ENCODE measurements at regions not wholly inside any gene's neighbourhood (a gene's known extent, or its start where the extent isn't known, plus 50 kb on each side); places are given as distances from the start of the nearest gene placed in this dataset.

DNA sequence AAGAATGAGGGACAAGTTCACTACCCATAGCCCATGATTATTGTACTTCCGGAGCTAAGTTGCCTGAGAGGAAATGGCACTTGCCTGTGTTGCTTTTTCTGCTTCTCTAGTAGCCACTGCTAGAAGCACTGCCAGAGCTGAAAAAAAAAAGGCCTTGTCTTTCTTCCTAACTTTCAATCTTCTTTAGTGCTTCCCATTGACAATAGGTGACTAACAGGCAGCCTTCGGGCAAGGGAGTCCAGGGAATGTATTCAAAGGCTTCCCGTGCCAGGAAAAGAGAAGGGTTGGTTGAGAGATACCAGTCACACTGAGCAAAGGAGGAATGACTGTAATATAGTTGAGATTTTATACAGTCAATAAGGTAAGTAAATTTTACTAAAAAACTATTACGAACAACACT lies 242.0 kb downstream of the CALCRL start:
- DNase-seq (ENCODE audit: extremely low spot score) = no peak

GRCh38 chr2:187198136-187198535 lies 249.9 kb downstream of the CALCRL start:
- ChIA-PET POLR2A (no interaction called here), CTCF (no interaction called here)
- DNase-seq (ENCODE audit: extremely low spot score) = no peak
- TF ChIP-seq FOXK2 (IDR thresholded peaks at IDR 0.05) (no peak), FOXM1 (IDR thresholded peaks at IDR 0.05; ENCODE audit: borderline replicate concordance) (no peak), ELF4 (IDR thresholded peaks at IDR 0.05) (no peak), HDGF (IDR thresholded peaks at IDR 0.05; ENCODE audit: borderline replicate concordance) (no peak), NFRKB (IDR thresholded peaks at IDR 0.05) (no peak), FOXA1 (IDR thresholded peaks at IDR 0.05) (no peak), ARNT (IDR thresholded peaks at IDR 0.05) (no peak), L3MBTL2 (conservative IDR thresholded peaks at IDR 0.05) (no peak), SUZ12 (IDR thresholded peaks at IDR 0.05) (no peak), LEF1 (IDR thresholded peaks at IDR 0.05; ENCODE audit: borderline replicate concordance) (no peak), BHLHE40 (IDR thresholded peaks at IDR 0.05; ENCODE audit: borderline replicate concordance) (no peak), ZNF384 (IDR thresholded peaks at IDR 0.05) (no peak)

More for the DNA sequence above, 242.0 kb downstream of the CALCRL start:
- CTCF ChIA-PET = no interaction called here
- TF ChIP-seq NFRKB (IDR thresholded peaks at IDR 0.05) = no peak
- no peak for TF ChIP-seq FOXK2 (IDR thresholded peaks at IDR 0.05)
- TF ChIP-seq PKNOX1 (IDR thresholded peaks at IDR 0.05) = no peak
- TF ChIP-seq CTBP1 (IDR thresholded peaks at IDR 0.05; ENCODE audit: borderline replicate concordance) = no peak
- no peak for TF ChIP-seq FOXM1 (IDR thresholded peaks at IDR 0.05; ENCODE audit: borderline replicate concordance)
- no peak for TF ChIP-seq LEF1 (IDR thresholded peaks at IDR 0.05; ENCODE audit: borderline replicate concordance)
- TF ChIP-seq ELF4 (IDR thresholded peaks at IDR 0.05) = no peak
- no peak for TF ChIP-seq ARNT (IDR thresholded peaks at IDR 0.05)
- TF ChIP-seq BHLHE40 (IDR thresholded peaks at IDR 0.05; ENCODE audit: borderline replicate concordance) = no peak
- POLR2A ChIA-PET = no interaction called here

DNA sequence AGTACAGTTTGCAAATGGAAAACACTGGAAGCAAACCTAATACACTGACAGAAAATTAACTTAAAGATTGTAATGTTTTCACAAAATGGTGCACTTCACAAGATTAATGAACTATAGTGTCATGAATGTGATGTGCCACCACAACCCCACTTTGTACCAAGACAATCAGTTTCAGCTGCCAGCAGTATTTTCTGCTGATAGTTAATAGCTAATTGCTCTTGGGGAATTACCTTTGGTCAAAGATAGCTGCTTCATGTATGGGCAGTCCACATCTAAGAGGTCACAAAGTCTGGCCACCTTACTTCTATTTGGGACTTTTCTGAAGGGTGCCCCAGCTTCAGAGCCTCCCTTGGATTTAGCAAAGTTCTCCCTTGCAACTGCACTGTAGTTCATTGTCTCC lies 254.0 kb downstream of the CALCRL start:
- CTCF ChIA-PET = no interaction called here
- DNase-seq (ENCODE audit: extremely low spot score) = no peak
- no peak for TF ChIP-seq TARDBP (IDR thresholded peaks at IDR 0.05)
- no peak for TF ChIP-seq ARNT (IDR thresholded peaks at IDR 0.05)
- TF ChIP-seq L3MBTL2 (conservative IDR thresholded peaks at IDR 0.05) = no peak
- TF ChIP-seq LEF1 (IDR thresholded peaks at IDR 0.05; ENCODE audit: borderline replicate concordance) = no peak
- TF ChIP-seq FOXA1 (IDR thresholded peaks at IDR 0.05) = no peak
- no peak for TF ChIP-seq NFRKB (IDR thresholded peaks at IDR 0.05)
- TF ChIP-seq SUZ12 (IDR thresholded peaks at IDR 0.05) = no peak
- no peak for TF ChIP-seq FOXK2 (IDR thresholded peaks at IDR 0.05)
- TF ChIP-seq ELF4 (IDR thresholded peaks at IDR 0.05) = no peak
- TF ChIP-seq PKNOX1 (IDR thresholded peaks at IDR 0.05) = no peak
- TF ChIP-seq FOXM1 (IDR thresholded peaks at IDR 0.05; ENCODE audit: borderline replicate concordance) = no peak
- no peak for TF ChIP-seq BHLHE40 (IDR thresholded peaks at IDR 0.05; ENCODE audit: borderline replicate concordance)
- no peak for TF ChIP-seq HDGF (IDR thresholded peaks at IDR 0.05; ENCODE audit: borderline replicate concordance)
- TF ChIP-seq CTBP1 (IDR thresholded peaks at IDR 0.05; ENCODE audit: borderline replicate concordance) = no peak
- no peak for TF ChIP-seq ZNF384 (IDR thresholded peaks at IDR 0.05)
- no peak for TF ChIP-seq SP1 (IDR thresholded peaks at IDR 0.05)
- POLR2A ChIA-PET = no interaction called here

DNA sequence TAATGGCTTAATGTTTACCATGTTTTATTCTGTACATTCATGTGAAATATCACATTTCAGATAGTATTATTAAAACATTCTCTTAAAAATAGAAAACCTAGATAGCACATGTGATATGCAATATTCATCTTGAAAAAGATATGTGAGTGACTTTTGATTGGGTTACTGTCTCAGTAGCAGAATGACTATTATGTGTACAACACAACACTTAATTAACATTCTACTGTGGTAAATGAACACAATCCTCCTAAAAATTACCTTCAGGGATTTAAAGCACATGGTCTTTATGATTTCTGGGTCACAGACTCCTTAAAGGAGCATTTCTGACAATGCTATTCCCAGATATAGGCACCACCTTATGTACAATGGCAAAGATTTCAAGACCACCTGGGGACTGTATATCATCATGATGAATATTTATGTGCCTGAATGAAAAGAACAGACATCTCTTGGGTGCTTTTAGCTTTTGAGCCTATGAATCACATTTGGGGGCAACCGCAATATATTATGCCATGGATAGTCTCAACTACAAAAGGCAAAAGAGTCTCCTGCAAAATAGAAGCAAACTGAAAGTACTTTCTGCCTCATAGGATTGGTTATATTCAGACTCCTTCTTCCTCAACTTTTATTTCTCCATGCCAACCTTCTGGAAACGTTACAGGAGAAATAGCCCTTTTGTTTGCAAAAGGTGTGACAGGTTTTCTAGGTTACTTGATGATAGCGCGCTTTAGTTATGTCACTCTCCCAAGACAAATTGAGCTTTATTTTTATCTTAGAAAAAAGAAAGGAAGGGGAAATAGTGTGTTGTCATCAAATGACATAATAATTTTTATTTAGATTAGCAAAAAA lies 259.0 kb downstream of the CALCRL start:
- ChIA-PET POLR2A (no interaction called here), CTCF (no interaction called here)
- no peak for DNase-seq (ENCODE audit: extremely low spot score)
- TF ChIP-seq FOXK2 (IDR thresholded peaks at IDR 0.05) (no peak), PKNOX1 (IDR thresholded peaks at IDR 0.05) (no peak), NFRKB (IDR thresholded peaks at IDR 0.05) (no peak), BHLHE40 (IDR thresholded peaks at IDR 0.05; ENCODE audit: borderline replicate concordance) (no peak), FOXM1 (IDR thresholded peaks at IDR 0.05; ENCODE audit: borderline replicate concordance) (no peak), SP1 (IDR thresholded peaks at IDR 0.05) (no peak), CTBP1 (IDR thresholded peaks at IDR 0.05; ENCODE audit: borderline replicate concordance) (no peak), SUZ12 (IDR thresholded peaks at IDR 0.05) (no peak), ZNF384 (IDR thresholded peaks at IDR 0.05) (no peak), ELF4 (IDR thresholded peaks at IDR 0.05) (no peak), FOXA1 (IDR thresholded peaks at IDR 0.05) (no peak), TARDBP (IDR thresholded peaks at IDR 0.05) (no peak), L3MBTL2 (conservative IDR thresholded peaks at IDR 0.05) (no peak), ARNT (IDR thresholded peaks at IDR 0.05) (no peak), HDGF (IDR thresholded peaks at IDR 0.05; ENCODE audit: borderline replicate concordance) (no peak), LEF1 (IDR thresholded peaks at IDR 0.05; ENCODE audit: borderline replicate concordance) (no peak)

GRCh38 chr2:187187519-187187918 lies 260.5 kb downstream of the CALCRL start:
- TF ChIP-seq NFRKB (IDR thresholded peaks at IDR 0.05) = no peak
- no peak for TF ChIP-seq FOXA1 (IDR thresholded peaks at IDR 0.05)
- no peak for TF ChIP-seq PKNOX1 (IDR thresholded peaks at IDR 0.05)
- TF ChIP-seq TARDBP (IDR thresholded peaks at IDR 0.05) = no peak
- no peak for TF ChIP-seq BHLHE40 (IDR thresholded peaks at IDR 0.05; ENCODE audit: borderline replicate concordance)
- no peak for TF ChIP-seq FOXM1 (IDR thresholded peaks at IDR 0.05; ENCODE audit: borderline replicate concordance)
- TF ChIP-seq ELF4 (IDR thresholded peaks at IDR 0.05) = no peak
- no peak for TF ChIP-seq HDGF (IDR thresholded peaks at IDR 0.05; ENCODE audit: borderline replicate concordance)
- POLR2A ChIA-PET = no interaction called here
- CTCF ChIA-PET = no interaction called here
- no peak for DNase-seq (ENCODE audit: extremely low spot score)
